K562 (cell line): ENCODE measurements at regions not wholly inside any gene's neighbourhood (a gene's known extent, or its start where the extent isn't known, plus 50 kb on each side); places are given as distances from the start of the nearest gene placed in this dataset.

Source experiments
- ATAC-seq: fragments of 200-7000 bp; cut with Tn5 transposase; 3 replicates; pipeline ENCODE4 v1.9.1; 2020; ENCODE audit warnings: moderate library complexity
- BruUV-seq: library from RNA; stranded (reverse); fragments of 400-500 nt; replicated peaks from 2 replicates; lab custom pipeline; 2021; lab: Mats Ljungman, UMichigan
- CTCF ChIA-PET: fragments of 300-600 bp; formaldehyde crosslinking; extraction: SDS; loops from one replicate; lab custom pipeline; 2021; ENCODE audit warnings: low intra/inter-chr PET ratio; lab: Yijun Ruan, JAX
- POLR2A ChIA-PET: fragments of 300-600, 350-650 bp; sonication (Branson Sonifier 250); formaldehyde crosslinking; extraction: SDS; loops from one replicate; lab custom pipeline; 2021; ENCODE audit warnings: antibody characterized with exemption, inconsistent platforms; lab: Yijun Ruan, JAX
- DNase-seq, 4 experiments: peaks; one replicate each; pipeline versions ENCODE4 v3.0.0 to v3.0.0-alpha.2; 2011 to 2018; ENCODE audit warnings: low spot score in 3 of 4, mixed read lengths in 3 of 4; ENCODE audit errors: extremely low read depth in 1 of 4
- FAIRE-seq: peaks from 2 replicates; lab custom pipeline; 2011; peaks lifted over from hg19 to GRCh38; lab: Jason Lieb, UNC
- H2AFZ ChIP-seq: 2 replicates; pipeline ENCODE4 v1.6.0; 2011; ENCODE audit warnings: low read depth, low read length, control low read depth, inconsistent platforms
- H3K27ac ChIP-seq: fragments of 200-600 bp; 3 replicates; pipeline ENCODE4 v1.8.0; 2011; ENCODE audit warnings: low read depth, mild to moderate bottlenecking, control low read depth, inconsistent platforms, low read length, moderate library complexity, mixed read lengths; ENCODE audit errors: extremely low read depth
- H3K27me3 ChIP-seq, 2 experiments: fragments of 300-600 bp in 1 of 2; 2 replicates in 1 of 2; 3 replicates in 1 of 2; pipeline versions ENCODE4 v1.6.0 to v1.8.0; 2011; ENCODE audit warnings: inconsistent platforms in 2 of 2, low read length in 2 of 2, mild to moderate bottlenecking in 1 of 2, mixed read lengths in 1 of 2, moderate library complexity in 1 of 2; ENCODE audit not compliant: control insufficient read depth in 2 of 2, insufficient read depth in 2 of 2
- H3K36me3 ChIP-seq: fragments of 300-600 bp; 3 replicates; pipeline ENCODE4 v1.8.0; 2011; ENCODE audit warnings: mild to moderate bottlenecking, low read length, inconsistent platforms; ENCODE audit not compliant: control insufficient read depth, insufficient read depth
- H3K4me1 ChIP-seq, 2 experiments: fragments of 200-600 bp in 1 of 2; replicated peaks in 1 of 2; 2 replicates in 1 of 2; 3 replicates in 1 of 2; pipeline versions ENCODE4 v1.5.1 to v1.8.0; 2011; ENCODE audit warnings: inconsistent platforms in 2 of 2, low read length in 2 of 2, mild to moderate bottlenecking in 1 of 2, mixed read lengths in 1 of 2, moderate library complexity in 1 of 2; ENCODE audit not compliant: control insufficient read depth in 2 of 2, insufficient read depth in 2 of 2
- H3K4me2 ChIP-seq: 2 replicates; pipeline ENCODE4 v1.6.1; 2011; ENCODE audit warnings: low read length, control low read depth, inconsistent platforms, mixed read lengths; ENCODE audit not compliant: insufficient read depth
- H3K4me3 ChIP-seq: fragments of 200-600 bp; sonication (generic), shearing (Covaris generic); 2 replicates; pipeline ENCODE4 v1.5.1; 2016; ENCODE audit warnings: control low read depth, inconsistent platforms
- H3K79me2 ChIP-seq: fragments of 200-600 bp; 3 replicates; pipeline ENCODE4 v1.8.0; 2011; ENCODE audit warnings: low read length, inconsistent platforms; ENCODE audit not compliant: control insufficient read depth, insufficient read depth
- H3K9ac ChIP-seq, 2 experiments: 2 replicates each; pipeline versions ENCODE4 v1.6.0 to v1.6.1; 2011; ENCODE audit warnings: low read depth in 2 of 2, low read length in 2 of 2, control low read depth in 1 of 2, inconsistent platforms in 1 of 2, mild to moderate bottlenecking in 1 of 2, mixed read lengths in 1 of 2; ENCODE audit not compliant: insufficient read depth in 1 of 2
- H3K9me1 ChIP-seq: one replicate; pipeline ENCODE4 v1.6.0; 2011; ENCODE audit warnings: inconsistent platforms, mild to moderate bottlenecking, low read length, moderate library complexity; ENCODE audit not compliant: control insufficient read depth, insufficient read depth
- H3K9me3 ChIP-seq: replicated peaks from 2 replicates; pipeline ENCODE4 v1.5.1; 2011; ENCODE audit warnings: low read depth, low read length, inconsistent platforms; ENCODE audit not compliant: control insufficient read depth, insufficient read depth
- H4K20me1 ChIP-seq: replicated peaks from 2 replicates; pipeline ENCODE4 v1.6.1; 2011; ENCODE audit warnings: low read length, inconsistent platforms, mixed read lengths; ENCODE audit not compliant: control insufficient read depth, insufficient read depth
- ATF1 ChIP-seq, 2 experiments: fragments of 450-650 bp in 1 of 2; IDR thresholded peaks; 2 replicates each; pipeline ENCODE4 v1.6.1; 2016; ENCODE audit warnings: missing compliant biosample characterization in 1 of 2, missing genetic modification characterization in 1 of 2
- CBX3 ChIP-seq, 2 experiments: IDR thresholded peaks; 1 replicate in 1 of 2; 2 replicates in 1 of 2; pipeline ENCODE4 v1.6.1; 2012; ENCODE audit warnings: inconsistent platforms in 2 of 2, low read length in 2 of 2, borderline replicate concordance in 1 of 2, control low read depth in 1 of 2
- CREM ChIP-seq: IDR thresholded peaks from 2 replicates; pipeline ENCODE4 v1.6.1; 2014; ENCODE audit warnings: antibody characterized with exemption, low read depth
- ESRRB ChIP-seq: fragments of 250-450 bp; sonication (Bioruptor Pico); IDR thresholded peaks from 2 replicates; pipeline ENCODE4 v1.5.0; 2020; ENCODE audit warnings: mild to moderate bottlenecking, moderate library complexity, borderline replicate concordance
- HMGXB4 ChIP-seq: sonication (generic); formaldehyde crosslinking; IDR thresholded peaks from 2 replicates; pipeline ENCODE4 v1.8.1; 2023; ENCODE audit warnings: mild to moderate bottlenecking, missing genetic modification reagents
- KDM5B ChIP-seq: fragments of 200-600 bp; sonication (generic); IDR thresholded peaks from 2 replicates; pipeline ENCODE4 v1.6.1; 2012; ENCODE audit warnings: low read depth, mild to moderate bottlenecking, moderate library complexity, low read length, control low read depth, inconsistent platforms; ENCODE audit not compliant: insufficient replicate concordance
- MYNN ChIP-seq, 2 experiments: sonication (generic); formaldehyde crosslinking in 1 of 2; IDR thresholded peaks; 2 replicates each; pipeline versions ENCODE4 v1.5.0 to v1.6.1; 2016 to 2020; ENCODE audit warnings: antibody characterized with exemption in 1 of 2, missing genetic modification reagents in 1 of 2
- OTX1 ChIP-seq: fragments of 450-650 bp; formaldehyde crosslinking; IDR thresholded peaks from 2 replicates; pipeline ENCODE4 v1.4.0; 2022; ENCODE audit warnings: mild to moderate bottlenecking
- SNIP1 ChIP-seq: fragments of 450-650 bp; IDR thresholded peaks from 2 replicates; pipeline ENCODE4 v1.7.1; 2017; ENCODE audit warnings: low read depth, mild to moderate bottlenecking
- SUPT5H ChIP-seq: fragments of 450-650 bp; IDR thresholded peaks from 2 replicates; pipeline ENCODE4 v1.6.1; 2016
- U2AF2 ChIP-seq: fragments of 200-400 bp; formaldehyde crosslinking; optimal IDR thresholded peaks from 2 replicates; pipeline ENCODE3; 2017; ENCODE audit warnings: low read depth, mild to moderate bottlenecking, low read length
- ZNF124 ChIP-seq: sonication (generic); formaldehyde crosslinking; IDR thresholded peaks from 2 replicates; pipeline ENCODE4 v1.8.1; 2022; ENCODE audit warnings: missing genetic modification reagents
- ZNF174 ChIP-seq: fragments of 250-450 bp; sonication (Bioruptor Pico); IDR thresholded peaks from 2 replicates; pipeline ENCODE4 v1.4.0; 2020; ENCODE audit warnings: mild to moderate bottlenecking
- ZNF277 ChIP-seq: fragments of 250-450 bp; sonication (Bioruptor Pico); IDR thresholded peaks from 2 replicates; pipeline ENCODE4 v1.8.0; 2022; ENCODE audit warnings: inconsistent platforms, mild to moderate bottlenecking, moderate library complexity, borderline replicate concordance
- ZNF586 ChIP-seq: fragments of 450-650 bp; formaldehyde crosslinking; conservative IDR thresholded peaks from 2 replicates; pipeline ENCODE4 v1.4.0; 2020; ENCODE audit warnings: mild to moderate bottlenecking, moderate library complexity
- ZNF740 ChIP-seq, 3 experiments: fragments of 200-800 bp in 1 of 3; sonication (Bioruptor generic) in 1 of 3; sonication (generic) in 1 of 3; formaldehyde crosslinking in 1 of 3; IDR thresholded peaks; 2 replicates each; pipeline versions ENCODE4 v1.6.1 to v1.8.0; 2016 to 2022; ENCODE audit warnings: mild to moderate bottlenecking in 2 of 3, missing compliant biosample characterization in 2 of 3, missing genetic modification characterization in 2 of 3, missing genetic modification reagents in 1 of 3
- ZNF764 ChIP-seq: fragments of 250-450 bp; sonication (Bioruptor Pico); IDR thresholded peaks from 2 replicates; pipeline ENCODE4 v1.4.0; 2020; ENCODE audit warnings: low read depth, mild to moderate bottlenecking, moderate library complexity
- WGBS: fragments of 100-300 bp; shearing (Covaris generic); methylation state at CpG from one replicate; pipeline ENCODE4 v1.1.6; 2016; ENCODE audit warnings: low coverage, mixed read lengths; ENCODE audit not compliant: insufficient coverage; ENCODE audit errors: missing lambda C conversion rate; 5-methylcytosine and 5-hydroxymethylcytosine counted together
- in situ Hi-C: fragments of 300-500 bp; cut with MboI; formaldehyde crosslinking; loops from 4 replicates; pipeline ENCODE4 v1.15.0; 2018; ENCODE audit warnings: inconsistent platforms, mixed read lengths
- intact Hi-C: fragments of 100-400 bp; cut with micrococcal nuclease; formaldehyde crosslinking; loops from 2 replicates; pipeline ENCODE4 v1.14.2; 2022

- DNase-seq (no peak), FAIRE-seq (no peak), ATAC-seq (no peak)
- H3K27ac ChIP-seq, result no peak overlapping the region
- H3K9me3 ChIP-seq, result no peaks in the 10 kb centered on the region
- in situ Hi-C loops (no loop called here), intact Hi-C loops (no loop called here)
- H3K9ac ChIP-seq, result no peak overlapping the region
- no peak overlapping the region for H3K4me2 ChIP-seq
- no peak for TF ChIP-seq ZNF764 (CRISPR knock-in tag)
- TF ChIP-seq CREM, result no peak
- TF ChIP-seq SNIP1, result no peak
- no peak for TF ChIP-seq SUPT5H
- TF ChIP-seq ESRRB (CRISPR knock-in tag), result no peak
- TF ChIP-seq HMGXB4, result no peak
- no peak for TF ChIP-seq CBX3 (IDR thresholded peaks at IDR 0.05; ENCODE audit: borderline replicate concordance in 1 of 2, low read length in 2 of 2)
- TF ChIP-seq ZNF740 (CRISPR knock-in tag; IDR thresholded peaks at IDR 0.05), result no peak
- no peak for TF ChIP-seq ZNF740 (tag; IDR thresholded peaks at IDR 0.05)
- no peak for TF ChIP-seq ZNF174 (CRISPR knock-in tag)
- TF ChIP-seq U2AF2, result no peak
- TF ChIP-seq ZNF124 (CRISPR knock-in tag), result no peak
- TF ChIP-seq ZNF586 (CRISPR knock-in tag), result no peak
- TF ChIP-seq MYNN (IDR thresholded peaks at IDR 0.05), result no peak
- TF ChIP-seq MYNN (CRISPR knock-in tag; IDR thresholded peaks at IDR 0.05), result no peak
- TF ChIP-seq KDM5B, result no peak
- no peak for TF ChIP-seq OTX1
- TF ChIP-seq ZNF277 (CRISPR knock-in tag), result no peak
- TF ChIP-seq ATF1 (CRISPR knock-in tag; IDR thresholded peaks at IDR 0.05), result no peak
- no peak for TF ChIP-seq ATF1 (tag; IDR thresholded peaks at IDR 0.05)
- H2AFZ ChIP-seq, result no peak overlapping the region
- no peaks in the 10 kb centered on the region for H3K79me2 ChIP-seq
- H3K27me3 ChIP-seq, result peaks cover under 1 to 46% of the 10 kb centered on the region in 2 experiments; a peak in 3 of 5 replicates
- CTCF ChIA-PET, result no interaction called here
- no peaks in the 10 kb centered on the region for H3K4me1 ChIP-seq
- H3K4me3 ChIP-seq, result no peak overlapping the region
- POLR2A ChIA-PET, result no interaction called here
- H4K20me1 ChIP-seq, result no peaks in the 10 kb centered on the region; the same call in none of the 2 replicates
- H3K36me3 ChIP-seq, result no peaks in the 10 kb centered on the region
- WGBS, result 0% methylated on average over 8 of the region's 9 CpGs
- no TSS peak for BruUV-seq
- H3K9me1 ChIP-seq, result no peaks in the 10 kb centered on the region
Observed at GRCh38 chr1:29500041-29500440, 263.7 kb downstream of the PTPRU start.
